ENCODE measurements at regions not wholly inside any gene's neighbourhood (a gene's known extent, or its start where the extent isn't known, plus 50 kb on each side); places are given as distances from the start of the nearest gene placed in this dataset.
"Not testable (repeated sequence)": the region's sequence is repeated elsewhere in the genome, so short reads cannot be mapped to it uniquely, and the experiment has no call there.

DNA sequence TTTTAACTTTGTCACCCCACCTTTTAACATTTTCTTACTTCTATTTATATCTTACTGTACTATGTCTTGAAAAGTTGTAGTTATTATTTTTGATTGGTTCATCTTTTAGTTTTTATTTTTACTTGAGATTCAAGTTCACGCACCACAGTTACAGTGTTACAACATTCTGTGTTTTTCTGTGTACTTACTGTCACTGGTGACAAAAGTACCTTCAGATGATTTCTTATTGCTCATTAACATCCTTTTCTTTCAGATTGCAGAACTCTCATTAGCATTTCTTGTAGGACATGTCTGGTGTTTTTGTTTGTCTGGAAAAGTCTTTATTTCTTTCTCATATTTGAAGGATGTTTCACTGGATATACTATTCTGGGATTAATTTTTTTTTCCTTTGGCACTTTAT is 289.9 kb downstream of the BCAT1 start:
- H3K27me3 ChIP-seq (ENCODE audit: control insufficient read depth, insufficient read depth, low read length) = no peaks in the 10 kb centered on the region
- no peaks in the 10 kb centered on the region for H3K36me3 ChIP-seq (ENCODE audit: control insufficient read depth, insufficient read depth, low read length)
- H3K4me1 ChIP-seq (ENCODE audit: control insufficient read depth, insufficient read depth, low read length) = no peaks in the 10 kb centered on the region
- no peak overlapping the region for H3K9ac ChIP-seq (ENCODE audit: low read depth, low read length)
- H3K9me3 ChIP-seq (ENCODE audit: control insufficient read depth, insufficient read depth, low read length) = no peaks in the 10 kb centered on the region
- H3K4me3 ChIP-seq (ENCODE audit: low read depth, low read length) = no peak overlapping the region

DNA sequence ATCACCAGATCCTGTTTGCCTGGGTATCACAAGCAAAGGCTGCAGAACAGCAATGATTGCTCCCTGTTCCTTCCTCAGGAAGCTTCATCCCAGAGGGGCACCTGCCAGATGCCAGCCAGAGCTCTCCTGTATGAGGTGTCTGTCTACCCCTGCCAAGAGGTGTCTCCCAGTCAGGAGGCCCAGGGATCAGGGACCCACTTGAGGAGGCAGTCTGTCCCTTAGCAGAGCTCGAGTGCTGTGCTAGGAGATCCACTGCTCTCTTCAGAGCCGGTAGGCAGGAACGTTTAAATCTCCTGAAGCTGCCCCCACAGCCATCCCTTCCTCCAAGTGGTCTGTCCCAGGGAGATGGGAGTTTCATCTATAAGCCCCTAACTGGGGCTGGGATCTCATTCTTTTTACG is 294.6 kb downstream of the BCAT1 start:
- H3K4me1 ChIP-seq (ENCODE audit: control insufficient read depth, insufficient read depth, low read length); H3K36me3 ChIP-seq (ENCODE audit: control insufficient read depth, insufficient read depth, low read length); H3K4me3 ChIP-seq (ENCODE audit: low read depth, low read length); H3K9ac ChIP-seq (ENCODE audit: low read depth, low read length); H3K9me3 ChIP-seq (ENCODE audit: control insufficient read depth, insufficient read depth, low read length); H3K27me3 ChIP-seq (ENCODE audit: control insufficient read depth, insufficient read depth, low read length): not testable (repeated sequence)

DNA sequence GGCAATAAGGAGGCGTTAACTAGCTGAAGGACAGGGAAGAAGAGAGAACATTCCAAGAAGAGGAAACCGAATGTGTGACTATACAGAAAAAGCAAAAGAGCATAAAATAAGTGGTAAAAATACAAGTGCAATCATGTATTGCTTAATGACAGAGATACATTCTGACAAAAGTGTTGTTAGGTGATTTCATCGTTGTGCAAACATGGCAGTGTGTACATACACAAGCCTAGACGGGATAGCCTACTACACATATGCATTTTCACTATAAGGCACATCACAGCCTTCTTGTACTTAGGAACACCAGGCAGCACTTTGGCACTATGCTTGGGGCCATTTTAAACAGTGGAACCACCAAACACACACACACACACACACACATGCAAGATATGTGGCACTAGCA is 299.3 kb downstream of the BCAT1 start:
- no peaks in the 10 kb centered on the region for H3K9me3 ChIP-seq (ENCODE audit: control insufficient read depth, insufficient read depth, low read length)

DNA sequence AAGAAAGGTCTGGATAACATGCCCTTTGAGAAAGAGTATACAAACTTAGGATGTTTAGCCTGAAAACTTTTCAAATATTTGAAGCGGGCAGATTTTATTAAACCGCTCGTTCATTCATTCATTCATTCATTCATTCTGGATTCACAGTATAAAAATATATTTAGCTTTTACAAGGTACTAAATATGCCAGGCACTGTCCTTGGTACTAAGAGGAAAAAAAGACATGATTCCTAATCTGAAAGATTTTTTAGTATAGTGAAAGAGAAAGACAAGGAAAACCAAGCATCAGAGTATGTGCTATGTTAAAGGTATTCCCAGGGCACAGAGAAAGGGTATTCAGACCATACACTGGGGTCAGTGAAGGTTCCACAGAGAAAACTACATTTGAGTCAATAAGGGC is 299.7 kb downstream of the BCAT1 start:
- Histone ChIP-seq H3K4me1 (ENCODE audit: control insufficient read depth, insufficient read depth, low read length) (no peaks in the 10 kb centered on the region), H3K27me3 (ENCODE audit: control insufficient read depth, insufficient read depth, low read length) (no peaks in the 10 kb centered on the region), H3K4me3 (ENCODE audit: low read depth, low read length) (no peak overlapping the region), H3K36me3 (ENCODE audit: control insufficient read depth, insufficient read depth, low read length) (no peaks in the 10 kb centered on the region), H3K9ac (ENCODE audit: low read depth, low read length) (no peak overlapping the region), H3K9me3 (ENCODE audit: control insufficient read depth, insufficient read depth, low read length) (no peaks in the 10 kb centered on the region)

More for the DNA sequence above, 299.3 kb downstream of the BCAT1 start:
- H3K9ac ChIP-seq (ENCODE audit: low read depth, low read length) = no peak overlapping the region
- no peaks in the 10 kb centered on the region for H3K36me3 ChIP-seq (ENCODE audit: control insufficient read depth, insufficient read depth, low read length)
- H3K4me3 ChIP-seq (ENCODE audit: low read depth, low read length) = no peak overlapping the region
- H3K4me1 ChIP-seq (ENCODE audit: control insufficient read depth, insufficient read depth, low read length) = no peaks in the 10 kb centered on the region
- H3K27me3 ChIP-seq (ENCODE audit: control insufficient read depth, insufficient read depth, low read length) = no peaks in the 10 kb centered on the region

DNA sequence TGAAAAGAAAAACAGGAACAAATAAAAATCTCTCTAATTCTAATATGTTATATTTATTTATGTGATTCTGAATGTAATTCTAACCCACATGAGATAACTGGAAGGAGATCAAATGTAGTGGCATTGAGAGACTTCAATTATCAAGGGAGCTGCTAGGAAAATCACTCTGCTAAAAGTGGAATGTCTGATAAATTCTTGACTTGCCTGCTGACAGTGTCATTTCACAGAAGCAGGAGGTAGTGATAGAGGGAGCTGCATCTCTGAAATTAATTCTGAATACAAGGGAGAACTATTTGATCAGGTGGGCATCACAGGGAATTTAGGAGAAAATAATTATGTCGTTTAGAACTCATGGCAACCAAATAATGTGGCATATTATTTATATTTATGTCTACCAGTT is 303.6 kb downstream of the BCAT1 start:
- H3K36me3 ChIP-seq (ENCODE audit: control insufficient read depth, insufficient read depth, low read length) = no peaks in the 10 kb centered on the region
- H3K27me3 ChIP-seq (ENCODE audit: control insufficient read depth, insufficient read depth, low read length) = no peaks in the 10 kb centered on the region
- H3K4me3 ChIP-seq (ENCODE audit: low read depth, low read length) = no peak overlapping the region
- H3K9me3 ChIP-seq (ENCODE audit: control insufficient read depth, insufficient read depth, low read length) = no peaks in the 10 kb centered on the region
- no peak overlapping the region for H3K9ac ChIP-seq (ENCODE audit: low read depth, low read length)
- H3K4me1 ChIP-seq (ENCODE audit: control insufficient read depth, insufficient read depth, low read length) = no peaks in the 10 kb centered on the region

DNA sequence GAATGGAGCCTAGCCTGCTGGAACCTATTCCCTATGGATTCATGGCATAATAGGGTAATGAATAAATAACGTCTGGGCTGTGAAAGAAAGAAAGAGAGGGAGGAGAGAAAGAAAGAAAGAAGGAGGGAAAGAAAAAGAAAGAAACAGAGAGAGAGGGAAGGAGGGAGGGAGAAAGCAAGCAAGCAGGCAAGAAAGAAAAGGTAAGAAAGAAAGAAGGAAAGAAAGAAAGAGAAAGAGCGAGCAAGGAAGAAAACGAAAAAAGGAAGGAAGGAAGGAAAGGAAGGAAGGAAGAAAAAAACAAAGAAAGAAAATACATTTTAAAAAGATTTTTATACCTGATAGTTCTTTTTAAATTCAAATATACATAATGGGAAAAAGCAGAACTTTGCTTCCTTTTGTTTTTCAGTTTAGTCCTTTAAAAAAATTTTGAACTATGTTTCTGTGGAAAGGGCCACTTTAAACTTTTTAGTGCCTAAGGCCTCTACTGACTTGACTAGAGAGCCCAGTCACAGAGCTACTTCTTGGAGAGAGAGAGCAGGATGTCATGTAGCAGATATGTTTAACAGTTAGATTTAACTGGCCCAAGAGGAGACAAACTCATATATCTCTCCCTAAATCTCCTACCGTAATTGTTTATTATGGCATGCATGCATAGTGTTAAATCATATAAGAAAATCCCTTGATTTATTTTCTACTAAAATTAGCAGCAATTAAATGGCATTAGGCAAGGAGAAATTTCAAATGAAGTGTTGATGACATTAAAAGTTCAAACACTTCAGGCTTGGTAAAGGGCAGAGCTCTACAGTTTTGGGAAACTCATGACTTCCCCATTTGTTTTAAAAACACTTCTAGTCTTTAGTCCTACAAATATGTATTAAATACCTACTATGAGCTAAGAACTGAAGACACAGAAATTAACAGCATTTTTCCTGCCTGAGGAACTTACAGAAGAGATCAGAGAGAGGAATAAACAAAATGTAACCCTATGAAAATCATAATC is 305.5 kb downstream of the BCAT1 start:
- Histone ChIP-seq H3K9ac (ENCODE audit: low read depth, low read length) (no peak overlapping the region), H3K27me3 (ENCODE audit: control insufficient read depth, insufficient read depth, low read length) (no peaks in the 10 kb centered on the region), H3K36me3 (ENCODE audit: control insufficient read depth, insufficient read depth, low read length) (no peaks in the 10 kb centered on the region), H3K4me1 (ENCODE audit: control insufficient read depth, insufficient read depth, low read length) (no peaks in the 10 kb centered on the region), H3K4me3 (ENCODE audit: low read depth, low read length) (no peak overlapping the region), H3K9me3 (ENCODE audit: control insufficient read depth, insufficient read depth, low read length) (no peaks in the 10 kb centered on the region)

DNA sequence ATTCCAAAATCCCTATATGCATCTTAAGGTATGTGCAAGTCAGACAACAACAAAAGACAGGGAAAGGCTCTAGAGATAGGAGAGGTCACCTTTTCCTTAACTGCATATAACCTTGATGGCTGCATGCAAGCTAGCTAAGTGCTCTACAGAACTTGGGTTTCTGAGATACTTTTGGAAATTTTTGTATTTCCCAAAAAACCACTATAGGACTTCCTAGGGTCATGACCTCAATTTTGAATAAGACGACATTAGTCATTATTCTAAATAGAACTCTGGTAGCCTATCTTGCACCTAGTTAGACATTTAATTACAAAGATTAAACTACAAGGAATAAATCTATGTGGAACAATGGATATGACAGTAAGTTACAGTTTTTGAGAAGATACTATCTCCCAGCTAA is 309.3 kb downstream of the BCAT1 start:
- Histone ChIP-seq H3K4me1 (ENCODE audit: control insufficient read depth, insufficient read depth, low read length) (no peaks in the 10 kb centered on the region), H3K27me3 (ENCODE audit: control insufficient read depth, insufficient read depth, low read length) (no peaks in the 10 kb centered on the region), H3K36me3 (ENCODE audit: control insufficient read depth, insufficient read depth, low read length) (no peaks in the 10 kb centered on the region), H3K4me3 (ENCODE audit: low read depth, low read length) (no peak overlapping the region), H3K9me3 (ENCODE audit: control insufficient read depth, insufficient read depth, low read length) (no peaks in the 10 kb centered on the region), H3K9ac (ENCODE audit: low read depth, low read length) (no peak overlapping the region)

DNA sequence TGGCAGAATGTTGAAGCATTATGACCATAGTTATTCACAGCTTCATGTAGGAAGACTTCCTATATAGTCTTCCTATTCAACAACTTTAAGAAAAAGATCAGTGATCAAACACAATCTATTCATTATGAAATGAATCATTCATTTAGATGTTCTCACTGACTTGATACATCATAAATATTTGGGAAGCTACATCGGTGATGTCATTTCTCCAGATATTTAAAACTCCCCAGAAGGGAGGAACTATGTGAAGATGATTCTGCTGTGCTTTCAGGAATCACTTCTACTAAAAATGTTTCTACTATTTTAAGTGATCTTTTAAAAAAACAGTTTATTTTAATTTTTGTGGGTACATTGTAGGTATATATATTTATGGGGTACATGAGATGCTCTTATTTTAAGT is 316.4 kb downstream of the BCAT1 start:
- Histone ChIP-seq H3K9me3 (ENCODE audit: control insufficient read depth, insufficient read depth, low read length) (no peaks in the 10 kb centered on the region), H3K9ac (ENCODE audit: low read depth, low read length) (no peak overlapping the region), H3K27me3 (ENCODE audit: control insufficient read depth, insufficient read depth, low read length) (no peaks in the 10 kb centered on the region), H3K4me3 (ENCODE audit: low read depth, low read length) (no peak overlapping the region), H3K36me3 (ENCODE audit: control insufficient read depth, insufficient read depth, low read length) (no peaks in the 10 kb centered on the region), H3K4me1 (ENCODE audit: control insufficient read depth, insufficient read depth, low read length) (no peaks in the 10 kb centered on the region)

DNA sequence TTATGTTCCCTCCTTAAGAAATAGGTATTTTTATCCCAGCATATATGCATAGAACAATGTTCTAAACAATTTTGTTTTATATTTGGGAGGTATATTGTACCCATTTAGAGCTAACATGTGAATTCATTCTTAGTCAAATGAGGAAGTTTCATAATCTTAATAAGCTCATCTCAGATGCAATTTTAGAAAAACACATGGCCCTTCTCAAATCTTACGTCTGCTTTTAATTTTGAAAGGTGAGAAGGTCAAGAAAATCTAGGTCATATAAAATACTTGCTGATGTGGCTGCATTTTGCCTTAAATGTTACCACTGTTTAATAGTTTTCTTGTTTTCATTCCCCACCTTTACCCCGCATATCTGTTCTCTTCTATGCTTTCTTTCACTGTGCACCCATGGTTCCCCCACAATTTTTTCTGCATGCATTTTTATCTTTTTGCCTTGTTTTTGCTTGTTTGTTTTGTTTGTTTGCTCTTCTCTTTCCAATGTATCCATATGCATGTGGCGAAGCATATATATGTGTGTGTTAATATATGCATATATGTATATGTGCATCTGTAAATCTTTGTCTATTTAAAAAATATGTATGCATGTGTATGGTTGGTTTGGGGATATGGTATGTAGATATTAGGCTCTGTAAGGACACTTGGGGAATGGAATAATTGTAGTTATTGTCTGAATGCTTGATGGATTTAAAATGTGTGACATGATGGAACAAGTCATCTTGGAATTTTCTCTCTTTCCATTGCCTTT is 317.1 kb downstream of the BCAT1 start:
- Histone ChIP-seq H3K27me3 (ENCODE audit: control insufficient read depth, insufficient read depth, low read length) (no peaks in the 10 kb centered on the region), H3K4me3 (ENCODE audit: low read depth, low read length) (no peak overlapping the region), H3K4me1 (ENCODE audit: control insufficient read depth, insufficient read depth, low read length) (no peaks in the 10 kb centered on the region), H3K9ac (ENCODE audit: low read depth, low read length) (no peak overlapping the region), H3K36me3 (ENCODE audit: control insufficient read depth, insufficient read depth, low read length) (no peaks in the 10 kb centered on the region), H3K9me3 (ENCODE audit: control insufficient read depth, insufficient read depth, low read length) (no peaks in the 10 kb centered on the region)

DNA sequence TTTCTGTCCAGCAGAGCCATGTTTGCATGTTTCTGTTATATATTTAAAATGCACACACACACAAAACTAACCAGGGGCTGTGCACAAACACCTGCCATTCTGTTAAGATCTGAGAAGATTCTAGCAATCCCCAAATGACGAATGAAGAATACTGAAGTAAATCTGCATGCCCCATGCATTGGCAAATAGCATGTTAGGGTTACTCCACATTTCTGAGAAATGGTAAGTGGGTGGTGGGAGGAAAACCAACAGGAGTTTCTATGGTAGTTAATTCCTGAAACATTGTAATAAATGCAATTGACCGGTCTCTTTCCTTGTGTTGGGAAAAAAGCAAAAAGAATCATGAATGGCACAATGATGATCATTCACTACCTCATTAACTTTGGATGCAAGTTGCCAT is 318.0 kb downstream of the BCAT1 start:
- Histone ChIP-seq H3K27me3 (ENCODE audit: control insufficient read depth, insufficient read depth, low read length) (no peaks in the 10 kb centered on the region), H3K4me3 (ENCODE audit: low read depth, low read length) (no peak overlapping the region), H3K9me3 (ENCODE audit: control insufficient read depth, insufficient read depth, low read length) (no peaks in the 10 kb centered on the region), H3K9ac (ENCODE audit: low read depth, low read length) (no peak overlapping the region), H3K36me3 (ENCODE audit: control insufficient read depth, insufficient read depth, low read length) (no peaks in the 10 kb centered on the region), H3K4me1 (ENCODE audit: control insufficient read depth, insufficient read depth, low read length) (no peaks in the 10 kb centered on the region)

DNA sequence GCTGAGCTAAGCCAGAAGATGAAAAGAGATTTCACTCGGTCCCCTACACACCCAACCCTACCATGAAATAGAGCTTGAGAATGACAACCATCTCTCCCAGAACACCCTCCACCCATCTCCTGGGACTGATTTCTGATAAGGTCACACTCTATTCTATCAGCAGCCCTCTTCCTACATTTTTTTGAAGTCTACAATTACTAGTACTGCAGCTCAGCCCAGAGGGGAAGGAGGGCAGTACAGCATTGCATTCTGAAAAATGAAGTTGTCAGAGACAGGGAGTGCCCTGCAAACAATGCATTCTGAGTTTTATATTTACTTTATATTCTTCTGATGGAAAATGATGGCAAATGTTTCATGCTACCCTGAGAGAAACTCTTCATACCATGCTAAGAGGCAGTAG is 318.5 kb downstream of the BCAT1 start:
- H3K27me3 ChIP-seq (ENCODE audit: control insufficient read depth, insufficient read depth, low read length) = no peaks in the 10 kb centered on the region
- no peaks in the 10 kb centered on the region for H3K9me3 ChIP-seq (ENCODE audit: control insufficient read depth, insufficient read depth, low read length)
- peaks cover under 1% of the 10 kb centered on the region for H3K4me1 ChIP-seq (ENCODE audit: control insufficient read depth, insufficient read depth, low read length)
- H3K9ac ChIP-seq (ENCODE audit: low read depth, low read length) = no peak overlapping the region
- no peak overlapping the region for H3K4me3 ChIP-seq (ENCODE audit: low read depth, low read length)
- no peaks in the 10 kb centered on the region for H3K36me3 ChIP-seq (ENCODE audit: control insufficient read depth, insufficient read depth, low read length)

DNA sequence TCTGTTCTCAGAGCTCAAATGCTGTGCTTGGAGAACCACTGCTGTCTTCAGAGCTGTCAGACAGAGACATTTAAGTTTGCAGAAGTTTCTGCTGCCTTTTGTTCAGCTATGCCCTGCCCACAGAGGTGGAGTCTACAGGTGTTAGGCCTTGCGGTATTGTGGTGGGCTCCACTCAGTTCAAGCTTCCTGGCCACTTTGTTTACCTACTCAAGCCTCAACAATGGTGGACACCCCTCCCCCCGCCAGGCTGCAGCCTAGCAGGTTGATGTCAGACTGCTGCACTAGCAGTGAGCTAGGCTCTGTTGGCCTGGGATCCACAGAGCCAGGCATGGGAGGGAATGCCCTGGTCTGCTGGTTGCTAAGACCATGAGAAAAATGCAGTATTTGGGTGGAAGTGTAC is 323.8 kb downstream of the BCAT1 start:
- H3K27me3 ChIP-seq (ENCODE audit: control insufficient read depth, insufficient read depth, low read length) = no peaks in the 10 kb centered on the region
- no peak overlapping the region for H3K4me3 ChIP-seq (ENCODE audit: low read depth, low read length)
- H3K9me3 ChIP-seq (ENCODE audit: control insufficient read depth, insufficient read depth, low read length) = no peaks in the 10 kb centered on the region
- no peak overlapping the region for H3K9ac ChIP-seq (ENCODE audit: low read depth, low read length)
- H3K36me3 ChIP-seq (ENCODE audit: control insufficient read depth, insufficient read depth, low read length) = no peaks in the 10 kb centered on the region
- peaks cover 2% of the 10 kb centered on the region for H3K4me1 ChIP-seq (ENCODE audit: control insufficient read depth, insufficient read depth, low read length)
